GM23338 (cell line): ENCODE measurements at regions not wholly inside any gene's neighbourhood (a gene's known extent, or its start where the extent isn't known, plus 50 kb on each side); places are given as distances from the start of the nearest gene placed in this dataset.

Experiments used
- ATAC-seq: fragments of 200-7000 bp; cut with Tn5 transposase; 3 replicates; pipeline ENCODE4 v1.9.1; 2020
- DNase-seq: peaks from one replicate; pipeline ENCODE4 v3.0.0-alpha.2; 2015; ENCODE audit warnings: low spot score
- H2AFZ ChIP-seq: fragments of 200-600 bp; sonication (generic); 2 replicates; pipeline ENCODE4 v1.8.0; 2016; ENCODE audit warnings: antibody characterized with exemption, mild to moderate bottlenecking, moderate library complexity
- H3F3A ChIP-seq: fragments of 200-600 bp; sonication (generic); replicated peaks from 2 replicates; pipeline ENCODE4 v1.8.0; 2017; ENCODE audit warnings: antibody characterized with exemption, mixed run types, low read depth
- H3K27ac ChIP-seq: fragments of 200-600 bp; sonication (generic); 2 replicates; pipeline ENCODE4 v1.6.1; 2016; ENCODE audit warnings: low read depth
- H3K27me3 ChIP-seq: fragments of 200-600 bp; sonication (generic); 2 replicates; pipeline ENCODE4 v1.8.0; 2016; ENCODE audit warnings: mild to moderate bottlenecking, mixed run types, moderate library complexity; ENCODE audit not compliant: insufficient read depth
- H3K36me3 ChIP-seq: fragments of 200-600 bp; sonication (generic); 2 replicates; pipeline ENCODE4 v1.8.0; 2016; ENCODE audit warnings: mild to moderate bottlenecking; ENCODE audit not compliant: insufficient read depth
- H3K4me1 ChIP-seq: fragments of 200-600 bp; sonication (generic); 2 replicates; pipeline ENCODE4 v1.8.0; 2016; ENCODE audit warnings: mild to moderate bottlenecking, moderate library complexity; ENCODE audit not compliant: insufficient read depth
- H3K4me2 ChIP-seq: fragments of 200-600 bp; sonication (generic); 2 replicates; pipeline ENCODE4 v1.7.1; 2017; ENCODE audit warnings: mixed run types
- H3K4me3 ChIP-seq: fragments of 200-600 bp; sonication (generic); 2 replicates; pipeline ENCODE4 v1.6.1; 2016; ENCODE audit warnings: mixed run types
- H3K79me2 ChIP-seq: fragments of 200-600 bp; sonication (generic); replicated peaks from 2 replicates; pipeline ENCODE4 v1.8.0; 2017; ENCODE audit warnings: mild to moderate bottlenecking; ENCODE audit not compliant: insufficient read depth
- H3K9me2 ChIP-seq: fragments of 200-600 bp; sonication (generic); 2 replicates; pipeline ENCODE4 v1.8.0; 2017; ENCODE audit not compliant: insufficient read depth
- H4K20me1 ChIP-seq: fragments of 200-600 bp; sonication (generic); replicated peaks from 2 replicates; pipeline ENCODE4 v1.8.0; 2017; ENCODE audit warnings: mild to moderate bottlenecking; ENCODE audit not compliant: insufficient read depth
- H3K27ac Mint-ChIP-seq: 2 replicates; pipeline ENCODE4 v1.8.0; 2020; ENCODE audit warnings: inconsistent platforms, mild to moderate bottlenecking, moderate library complexity, mixed read lengths
- H3K27me3 Mint-ChIP-seq: 3 replicates; pipeline ENCODE4 v1.8.0; 2022; ENCODE audit warnings: low read depth, mild to moderate bottlenecking, moderate library complexity, mixed read lengths, inconsistent platforms; ENCODE audit not compliant: insufficient read depth, poor library complexity
- H3K36me3 Mint-ChIP-seq: 3 replicates; pipeline ENCODE4 v1.8.0; 2021; ENCODE audit warnings: low read depth, mild to moderate bottlenecking, inconsistent platforms, moderate library complexity, mixed read lengths
- H3K4me1 Mint-ChIP-seq: 3 replicates; pipeline ENCODE4 v1.8.0; 2020; ENCODE audit warnings: mild to moderate bottlenecking, inconsistent platforms, mixed read lengths
- H3K4me3 Mint-ChIP-seq: 3 replicates; pipeline ENCODE4 v1.8.0; 2021; ENCODE audit warnings: moderate library complexity, mild to moderate bottlenecking, inconsistent platforms, mixed read lengths
- H3K9me3 Mint-ChIP-seq: 3 replicates; pipeline ENCODE4 v1.8.0; 2020; ENCODE audit warnings: moderate library complexity, mild to moderate bottlenecking, inconsistent platforms, mixed read lengths
- CREB1 ChIP-seq: fragments of 250-450 bp; sonication (Bioruptor Pico); IDR thresholded peaks from 2 replicates; pipeline ENCODE4 v1.5.0; 2020; ENCODE audit warnings: low read depth, mild to moderate bottlenecking, moderate library complexity
- EZH2phosphoT487 ChIP-seq: fragments of 200-600 bp; sonication (generic); IDR thresholded peaks from one replicate; pipeline ENCODE4 v1.8.1; 2018; ENCODE audit warnings: antibody characterized with exemption; ENCODE audit not compliant: unreplicated experiment
- JUNB ChIP-seq: IDR thresholded peaks from one replicate; pipeline ENCODE4 v1.6.1; 2016; ENCODE audit warnings: antibody characterized with exemption; ENCODE audit not compliant: unreplicated experiment
- NANOG ChIP-seq: IDR thresholded peaks from 2 replicates; pipeline ENCODE4 v1.6.1; 2016; ENCODE audit warnings: antibody characterized with exemption, borderline replicate concordance
- POLR2AphosphoS5 ChIP-seq: IDR thresholded peaks from 2 replicates; pipeline ENCODE4 v1.6.1; 2016; ENCODE audit warnings: antibody characterized with exemption, low read depth
- STAT1 ChIP-seq: IDR thresholded peaks from one replicate; pipeline ENCODE4 v1.6.1; 2016; ENCODE audit warnings: antibody characterized with exemption; ENCODE audit not compliant: unreplicated experiment
- ZNF114 ChIP-seq: fragments of 250-450 bp; sonication (Bioruptor Pico); IDR thresholded peaks from 2 replicates; pipeline ENCODE4 v1.5.0; 2020; ENCODE audit warnings: mild to moderate bottlenecking, moderate library complexity
- ZNF331 ChIP-seq: fragments of 250-450 bp; sonication (Bioruptor Pico); IDR thresholded peaks from 2 replicates; pipeline ENCODE4 v1.5.0; 2020; ENCODE audit warnings: low read depth, mild to moderate bottlenecking, moderate library complexity
- TF ChIP-seq, protein P1 (sequence below): IDR thresholded peaks from one replicate; pipeline ENCODE4 v1.6.1; 2018; ENCODE audit warnings: antibody characterized with exemption; ENCODE audit not compliant: unreplicated experiment
- TF ChIP-seq, protein P2 (sequence below), 2 experiments: fragments of 200-600 bp in 1 of 2; sonication (generic) in 1 of 2; conservative IDR thresholded peaks; 2 replicates each; pipeline versions ENCODE4 v1.5.1 to v1.6.1; 2016 to 2017; ENCODE audit warnings: antibody characterized with exemption in 2 of 2, low read depth in 2 of 2, mild to moderate bottlenecking in 2 of 2, moderate library complexity in 1 of 2
- TF ChIP-seq, protein P3 (sequence below): fragments of 250-450 bp; sonication (Bioruptor Pico); IDR thresholded peaks from 2 replicates; pipeline ENCODE4 v1.5.0; 2020; ENCODE audit warnings: mild to moderate bottlenecking, moderate library complexity

DNA sequence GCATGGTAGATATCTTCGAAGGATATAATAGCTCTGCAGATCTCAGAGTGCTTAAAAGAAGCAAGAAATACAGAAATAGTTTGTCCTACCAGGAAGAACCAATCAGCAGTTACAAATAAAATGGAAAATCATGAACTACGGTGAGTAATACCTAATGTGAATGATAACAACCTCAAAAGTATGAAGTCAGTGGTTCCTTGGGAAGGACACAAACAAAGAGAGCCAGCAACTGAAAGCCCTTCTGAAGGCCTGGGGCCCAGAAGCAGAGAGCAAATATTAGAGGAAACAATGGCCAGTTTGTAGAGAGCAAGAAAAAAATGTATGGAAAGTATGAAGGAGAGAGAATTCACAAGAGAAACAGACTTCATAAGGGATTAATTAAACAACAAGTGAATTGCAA is 226.8 kb upstream of the CHST9 start:
- Histone ChIP-seq H3K36me3 (no peaks in the 10 kb centered on the region), H3K79me2 (no peaks in the 10 kb centered on the region), H3F3A (no peaks in the 10 kb centered on the region), H3K4me2 (no peak overlapping the region), H4K20me1 (no peaks in the 10 kb centered on the region), H3K27me3 (no peaks in the 10 kb centered on the region), H3K4me1 (peaks cover 28% of the 10 kb centered on the region), H3K27ac (no peak overlapping the region), H3K9me2 (no peaks in the 10 kb centered on the region), H2AFZ (no peak overlapping the region), H3K4me3 (no peak overlapping the region)
- Mint-ChIP-seq H3K36me3 (no peaks in the 10 kb centered on the region), H3K9me3 (no peaks in the 10 kb centered on the region), H3K4me3 (no peak overlapping the region), H3K27me3 (peaks cover 2% of the 10 kb centered on the region), H3K4me1 (peaks cover 35% of the 10 kb centered on the region), H3K27ac (no peak overlapping the region; the same call in 1 of the 2 replicates)
- ATAC-seq = no peak
- no peak for DNase-seq
- TF ChIP-seq STAT1 (no peak), POLR2AphosphoS5 (no peak), ZNF114 (CRISPR knock-in tag) (no peak), CREB1 (CRISPR knock-in tag) (no peak), NANOG (no peak), JUNB (no peak)
- TF ChIP-seq, protein P1, sequence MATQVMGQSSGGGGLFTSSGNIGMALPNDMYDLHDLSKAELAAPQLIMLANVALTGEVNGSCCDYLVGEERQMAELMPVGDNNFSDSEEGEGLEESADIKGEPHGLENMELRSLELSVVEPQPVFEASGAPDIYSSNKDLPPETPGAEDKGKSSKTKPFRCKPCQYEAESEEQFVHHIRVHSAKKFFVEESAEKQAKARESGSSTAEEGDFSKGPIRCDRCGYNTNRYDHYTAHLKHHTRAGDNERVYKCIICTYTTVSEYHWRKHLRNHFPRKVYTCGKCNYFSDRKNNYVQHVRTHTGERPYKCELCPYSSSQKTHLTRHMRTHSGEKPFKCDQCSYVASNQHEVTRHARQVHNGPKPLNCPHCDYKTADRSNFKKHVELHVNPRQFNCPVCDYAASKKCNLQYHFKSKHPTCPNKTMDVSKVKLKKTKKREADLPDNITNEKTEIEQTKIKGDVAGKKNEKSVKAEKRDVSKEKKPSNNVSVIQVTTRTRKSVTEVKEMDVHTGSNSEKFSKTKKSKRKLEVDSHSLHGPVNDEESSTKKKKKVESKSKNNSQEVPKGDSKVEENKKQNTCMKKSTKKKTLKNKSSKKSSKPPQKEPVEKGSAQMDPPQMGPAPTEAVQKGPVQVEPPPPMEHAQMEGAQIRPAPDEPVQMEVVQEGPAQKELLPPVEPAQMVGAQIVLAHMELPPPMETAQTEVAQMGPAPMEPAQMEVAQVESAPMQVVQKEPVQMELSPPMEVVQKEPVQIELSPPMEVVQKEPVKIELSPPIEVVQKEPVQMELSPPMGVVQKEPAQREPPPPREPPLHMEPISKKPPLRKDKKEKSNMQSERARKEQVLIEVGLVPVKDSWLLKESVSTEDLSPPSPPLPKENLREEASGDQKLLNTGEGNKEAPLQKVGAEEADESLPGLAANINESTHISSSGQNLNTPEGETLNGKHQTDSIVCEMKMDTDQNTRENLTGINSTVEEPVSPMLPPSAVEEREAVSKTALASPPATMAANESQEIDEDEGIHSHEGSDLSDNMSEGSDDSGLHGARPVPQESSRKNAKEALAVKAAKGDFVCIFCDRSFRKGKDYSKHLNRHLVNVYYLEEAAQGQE = no peak

DNA sequence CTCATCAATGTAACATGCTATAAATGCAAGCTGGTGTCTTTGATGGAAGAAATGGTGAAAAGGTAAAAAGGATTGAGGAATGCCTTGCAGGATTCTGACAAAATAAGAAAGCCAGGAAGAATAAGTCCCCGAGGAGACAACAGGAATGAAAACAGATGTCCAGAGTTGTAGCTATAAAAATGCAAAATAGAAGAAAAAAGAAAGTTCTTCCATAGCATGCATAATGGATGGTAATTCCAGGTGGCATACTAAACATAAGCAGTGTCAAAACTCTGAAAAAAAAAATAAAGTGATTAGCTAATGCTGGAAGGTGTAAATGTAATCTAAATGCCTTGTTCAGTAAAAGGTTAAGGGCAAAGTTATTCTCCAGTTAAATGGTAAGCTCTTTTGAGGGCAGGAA is 225.9 kb upstream of the CHST9 start:
- Mint-ChIP-seq H3K36me3 (no peaks in the 10 kb centered on the region), H3K9me3 (no peaks in the 10 kb centered on the region), H3K4me3 (no peak overlapping the region), H3K27ac (no peak overlapping the region), H3K4me1 (peaks cover 32% of the 10 kb centered on the region), H3K27me3 (peaks cover 2% of the 10 kb centered on the region)
- Histone ChIP-seq H3K36me3 (no peaks in the 10 kb centered on the region), H3K27ac (no peak overlapping the region), H3K4me2 (no peak overlapping the region), H3K9me2 (no peaks in the 10 kb centered on the region), H3F3A (no peaks in the 10 kb centered on the region), H2AFZ (no peak overlapping the region), H3K4me3 (no peak overlapping the region), H3K27me3 (no peaks in the 10 kb centered on the region), H4K20me1 (no peaks in the 10 kb centered on the region), H3K4me1 (peaks cover 28% of the 10 kb centered on the region), H3K79me2 (no peaks in the 10 kb centered on the region)
- ATAC-seq (no peak), DNase-seq (no peak)
- no peak for TF ChIP-seq ZNF331 (CRISPR knock-in tag)
- TF ChIP-seq CREB1 (CRISPR knock-in tag) = no peak
- TF ChIP-seq EZH2phosphoT487 = no peak
- no peak for TF ChIP-seq JUNB
- no peak for TF ChIP-seq STAT1
- TF ChIP-seq, protein P2, sequence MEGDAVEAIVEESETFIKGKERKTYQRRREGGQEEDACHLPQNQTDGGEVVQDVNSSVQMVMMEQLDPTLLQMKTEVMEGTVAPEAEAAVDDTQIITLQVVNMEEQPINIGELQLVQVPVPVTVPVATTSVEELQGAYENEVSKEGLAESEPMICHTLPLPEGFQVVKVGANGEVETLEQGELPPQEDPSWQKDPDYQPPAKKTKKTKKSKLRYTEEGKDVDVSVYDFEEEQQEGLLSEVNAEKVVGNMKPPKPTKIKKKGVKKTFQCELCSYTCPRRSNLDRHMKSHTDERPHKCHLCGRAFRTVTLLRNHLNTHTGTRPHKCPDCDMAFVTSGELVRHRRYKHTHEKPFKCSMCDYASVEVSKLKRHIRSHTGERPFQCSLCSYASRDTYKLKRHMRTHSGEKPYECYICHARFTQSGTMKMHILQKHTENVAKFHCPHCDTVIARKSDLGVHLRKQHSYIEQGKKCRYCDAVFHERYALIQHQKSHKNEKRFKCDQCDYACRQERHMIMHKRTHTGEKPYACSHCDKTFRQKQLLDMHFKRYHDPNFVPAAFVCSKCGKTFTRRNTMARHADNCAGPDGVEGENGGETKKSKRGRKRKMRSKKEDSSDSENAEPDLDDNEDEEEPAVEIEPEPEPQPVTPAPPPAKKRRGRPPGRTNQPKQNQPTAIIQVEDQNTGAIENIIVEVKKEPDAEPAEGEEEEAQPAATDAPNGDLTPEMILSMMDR (conservative IDR thresholded peaks at IDR 0.05; ENCODE audit: low read depth in 2 of 2) = no peak
- TF ChIP-seq, protein P3, sequence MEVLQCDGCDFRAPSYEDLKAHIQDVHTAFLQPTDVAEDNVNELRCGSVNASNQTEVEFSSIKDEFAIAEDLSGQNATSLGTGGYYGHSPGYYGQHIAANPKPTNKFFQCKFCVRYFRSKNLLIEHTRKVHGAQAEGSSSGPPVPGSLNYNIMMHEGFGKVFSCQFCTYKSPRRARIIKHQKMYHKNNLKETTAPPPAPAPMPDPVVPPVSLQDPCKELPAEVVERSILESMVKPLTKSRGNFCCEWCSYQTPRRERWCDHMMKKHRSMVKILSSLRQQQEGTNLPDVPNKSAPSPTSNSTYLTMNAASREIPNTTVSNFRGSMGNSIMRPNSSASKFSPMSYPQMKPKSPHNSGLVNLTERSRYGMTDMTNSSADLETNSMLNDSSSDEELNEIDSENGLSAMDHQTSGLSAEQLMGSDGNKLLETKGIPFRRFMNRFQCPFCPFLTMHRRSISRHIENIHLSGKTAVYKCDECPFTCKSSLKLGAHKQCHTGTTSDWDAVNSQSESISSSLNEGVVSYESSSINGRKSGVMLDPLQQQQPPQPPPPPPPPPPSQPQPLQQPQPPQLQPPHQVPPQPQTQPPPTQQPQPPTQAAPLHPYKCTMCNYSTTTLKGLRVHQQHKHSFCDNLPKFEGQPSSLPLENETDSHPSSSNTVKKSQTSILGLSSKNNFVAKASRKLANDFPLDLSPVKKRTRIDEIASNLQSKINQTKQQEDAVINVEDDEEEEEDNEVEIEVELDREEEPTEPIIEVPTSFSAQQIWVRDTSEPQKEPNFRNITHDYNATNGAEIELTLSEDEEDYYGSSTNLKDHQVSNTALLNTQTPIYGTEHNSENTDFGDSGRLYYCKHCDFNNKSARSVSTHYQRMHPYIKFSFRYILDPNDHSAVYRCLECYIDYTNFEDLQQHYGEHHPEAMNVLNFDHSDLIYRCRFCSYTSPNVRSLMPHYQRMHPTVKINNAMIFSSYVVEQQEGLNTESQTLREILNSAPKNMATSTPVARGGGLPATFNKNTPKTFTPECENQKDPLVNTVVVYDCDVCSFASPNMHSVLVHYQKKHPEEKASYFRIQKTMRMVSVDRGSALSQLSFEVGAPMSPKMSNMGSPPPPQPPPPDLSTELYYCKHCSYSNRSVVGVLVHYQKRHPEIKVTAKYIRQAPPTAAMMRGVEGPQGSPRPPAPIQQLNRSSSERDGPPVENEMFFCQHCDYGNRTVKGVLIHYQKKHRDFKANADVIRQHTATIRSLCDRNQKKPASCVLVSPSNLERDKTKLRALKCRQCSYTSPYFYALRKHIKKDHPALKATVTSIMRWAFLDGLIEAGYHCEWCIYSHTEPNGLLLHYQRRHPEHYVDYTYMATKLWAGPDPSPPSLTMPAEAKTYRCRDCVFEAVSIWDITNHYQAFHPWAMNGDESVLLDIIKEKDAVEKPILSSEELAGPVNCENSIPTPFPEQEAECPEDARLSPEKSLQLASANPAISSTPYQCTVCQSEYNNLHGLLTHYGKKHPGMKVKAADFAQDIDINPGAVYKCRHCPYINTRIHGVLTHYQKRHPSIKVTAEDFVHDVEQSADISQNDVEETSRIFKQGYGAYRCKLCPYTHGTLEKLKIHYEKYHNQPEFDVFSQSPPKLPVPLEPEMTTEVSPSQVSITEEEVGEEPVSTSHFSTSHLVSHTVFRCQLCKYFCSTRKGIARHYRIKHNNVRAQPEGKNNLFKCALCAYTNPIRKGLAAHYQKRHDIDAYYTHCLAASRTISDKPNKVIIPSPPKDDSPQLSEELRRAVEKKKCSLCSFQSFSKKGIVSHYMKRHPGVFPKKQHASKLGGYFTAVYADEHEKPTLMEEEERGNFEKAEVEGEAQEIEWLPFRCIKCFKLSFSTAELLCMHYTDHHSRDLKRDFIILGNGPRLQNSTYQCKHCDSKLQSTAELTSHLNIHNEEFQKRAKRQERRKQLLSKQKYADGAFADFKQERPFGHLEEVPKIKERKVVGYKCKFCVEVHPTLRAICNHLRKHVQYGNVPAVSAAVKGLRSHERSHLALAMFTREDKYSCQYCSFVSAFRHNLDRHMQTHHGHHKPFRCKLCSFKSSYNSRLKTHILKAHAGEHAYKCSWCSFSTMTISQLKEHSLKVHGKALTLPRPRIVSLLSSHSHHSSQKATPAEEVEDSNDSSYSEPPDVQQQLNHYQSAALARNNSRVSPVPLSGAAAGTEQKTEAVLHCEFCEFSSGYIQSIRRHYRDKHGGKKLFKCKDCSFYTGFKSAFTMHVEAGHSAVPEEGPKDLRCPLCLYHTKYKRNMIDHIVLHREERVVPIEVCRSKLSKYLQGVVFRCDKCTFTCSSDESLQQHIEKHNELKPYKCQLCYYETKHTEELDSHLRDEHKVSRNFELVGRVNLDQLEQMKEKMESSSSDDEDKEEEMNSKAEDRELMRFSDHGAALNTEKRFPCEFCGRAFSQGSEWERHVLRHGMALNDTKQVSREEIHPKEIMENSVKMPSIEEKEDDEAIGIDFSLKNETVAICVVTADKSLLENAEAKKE (CRISPR knock-in tag) = no peak
